NCI-H128 (cell line): ENCODE measurements at regions not wholly inside any gene's neighbourhood (a gene's known extent, or its start where the extent isn't known, plus 50 kb on each side); places are given as distances from the start of the nearest gene placed in this dataset.
"Not testable (repeated sequence)": the region's sequence is repeated elsewhere in the genome, so short reads cannot be mapped to it uniquely, and the experiment has no call there.

ENCODE experiments used
- DNase-seq: peaks from one replicate; lab custom pipeline; 2025; ENCODE audit not compliant: unreplicated experiment; lab: John Stamatoyannopoulos, UW

DNA sequence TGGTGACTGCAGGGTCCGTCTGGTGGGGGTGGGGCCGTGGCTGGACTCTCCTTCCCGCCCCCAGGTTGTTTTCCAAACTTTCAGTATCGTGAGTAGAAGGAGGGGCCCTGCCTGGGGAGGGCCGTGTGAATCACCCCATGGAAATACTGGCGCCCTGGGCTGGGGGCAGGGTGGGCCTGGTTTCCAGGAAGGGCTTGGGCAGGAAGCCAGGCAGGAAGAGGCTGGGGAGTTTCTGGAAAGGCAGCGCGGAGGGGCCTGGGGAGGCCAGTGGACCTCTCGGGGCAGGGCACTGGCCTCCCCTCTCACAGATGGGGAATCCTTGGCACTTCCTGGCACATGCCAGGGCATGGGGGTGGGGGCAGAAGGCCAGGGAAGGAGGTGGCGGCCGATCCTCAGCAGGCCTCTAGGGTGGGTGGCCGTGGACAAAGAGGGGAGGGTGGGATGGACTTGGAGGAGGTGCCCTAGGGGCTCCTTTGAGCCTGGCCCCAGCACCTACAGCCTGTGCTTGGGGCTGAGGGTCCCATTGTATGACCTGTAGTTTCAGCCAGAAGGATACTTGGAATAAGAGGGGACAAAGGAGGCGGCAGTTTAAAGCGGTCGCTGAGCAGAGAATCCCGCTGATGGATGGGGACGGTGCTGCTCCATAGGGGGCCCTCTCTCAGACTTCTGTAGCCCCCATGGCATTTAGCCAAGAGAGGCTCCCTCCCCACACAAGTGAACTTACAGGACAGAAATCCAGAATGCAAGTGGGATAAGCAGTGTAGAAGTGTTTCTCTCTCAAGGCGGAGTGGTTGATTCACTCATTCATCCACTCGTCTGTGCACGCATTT, 56.5 kb upstream of the GATA2 start:
- DNase-seq, result no peak

DNA sequence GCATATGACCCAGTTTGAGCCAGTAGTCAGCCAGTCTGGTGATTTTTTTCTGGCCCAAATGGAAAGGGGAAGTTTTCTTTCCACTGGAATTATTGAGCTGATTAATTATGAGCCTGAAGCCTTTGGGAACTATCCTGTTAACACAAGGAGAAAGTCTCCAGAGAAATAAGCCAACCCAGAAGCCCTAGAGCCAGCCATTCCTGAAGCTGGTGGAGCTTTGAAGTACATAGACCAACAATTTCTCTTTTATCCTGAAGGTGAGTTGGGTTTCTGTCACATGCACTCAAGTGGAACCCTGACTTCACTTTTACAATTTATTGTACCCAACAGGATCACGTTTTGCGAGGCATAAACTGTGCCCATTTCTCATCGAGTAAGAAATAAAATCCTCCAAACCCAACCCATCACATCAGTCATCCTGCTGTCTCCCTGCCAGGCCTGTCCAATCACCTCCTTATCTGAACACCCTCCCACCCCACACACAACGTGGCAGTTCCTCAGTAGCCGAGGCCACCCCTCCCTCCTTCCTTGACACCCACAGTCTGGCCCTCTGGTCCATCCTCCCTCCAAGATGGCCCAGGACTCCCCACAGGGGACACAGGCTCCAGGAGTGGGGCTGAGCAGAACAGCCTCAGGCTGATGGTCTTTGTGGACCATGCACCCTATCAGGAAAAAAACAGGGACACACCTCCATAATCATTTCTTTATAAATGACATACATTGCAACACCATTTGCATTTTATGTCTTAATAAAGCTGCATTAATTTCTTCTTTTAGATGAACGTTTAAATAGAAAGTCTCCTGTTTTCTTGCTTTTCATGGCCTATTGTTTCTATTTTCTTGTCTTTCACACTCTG, 55.7 kb upstream of the GATA2 start:
- no peak for DNase-seq

DNA sequence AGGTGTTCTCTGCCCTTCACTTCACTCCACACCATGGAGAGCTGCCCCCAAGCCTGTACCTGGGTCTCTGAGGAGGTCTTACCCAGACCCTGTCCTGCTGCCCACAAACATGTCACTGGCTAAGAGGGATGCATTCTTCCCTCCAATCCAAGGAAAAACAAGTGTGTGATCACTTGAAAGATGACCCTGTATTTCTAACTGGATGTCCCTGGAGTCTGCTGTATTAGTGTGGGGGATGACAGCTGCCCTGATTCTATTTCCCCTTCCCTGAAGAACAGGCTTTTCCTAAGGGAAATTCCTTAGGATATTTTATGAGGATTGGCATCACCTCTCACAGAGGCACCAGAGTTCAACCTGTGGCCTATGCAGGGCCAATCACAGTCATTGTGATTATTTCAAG, 55.0 kb upstream of the GATA2 start:
- DNase-seq, result no peak

DNA sequence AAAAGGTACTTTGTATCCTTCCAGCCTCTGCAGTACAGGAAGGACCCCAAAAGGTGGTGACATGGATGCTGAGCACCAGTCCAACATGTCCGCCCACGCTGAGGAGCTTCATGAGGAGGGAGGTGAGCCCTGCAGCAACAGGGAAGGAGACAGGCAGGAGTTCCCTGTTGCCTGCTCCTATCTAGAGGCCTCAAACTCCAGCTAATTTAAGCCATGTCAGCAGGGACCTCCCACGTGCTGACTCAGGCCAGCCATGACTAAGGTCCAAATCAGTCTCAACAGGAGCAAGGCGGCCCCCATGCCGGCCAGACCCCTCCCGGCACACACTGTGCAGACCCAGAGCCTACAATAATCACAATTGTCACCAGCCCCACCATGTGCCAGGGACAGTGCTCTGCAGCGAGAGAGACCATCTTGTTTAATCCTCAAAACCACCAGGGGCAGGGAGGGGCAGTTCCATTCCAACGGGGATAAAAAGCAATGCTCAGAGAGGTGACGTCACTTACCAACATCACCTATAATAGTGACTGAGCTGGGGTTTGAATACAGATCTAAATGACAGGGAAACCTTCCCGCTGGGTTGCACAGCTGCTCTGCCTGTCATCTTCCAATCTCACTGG, 54.5 kb upstream of the GATA2 start:
- no peak for DNase-seq

DNA sequence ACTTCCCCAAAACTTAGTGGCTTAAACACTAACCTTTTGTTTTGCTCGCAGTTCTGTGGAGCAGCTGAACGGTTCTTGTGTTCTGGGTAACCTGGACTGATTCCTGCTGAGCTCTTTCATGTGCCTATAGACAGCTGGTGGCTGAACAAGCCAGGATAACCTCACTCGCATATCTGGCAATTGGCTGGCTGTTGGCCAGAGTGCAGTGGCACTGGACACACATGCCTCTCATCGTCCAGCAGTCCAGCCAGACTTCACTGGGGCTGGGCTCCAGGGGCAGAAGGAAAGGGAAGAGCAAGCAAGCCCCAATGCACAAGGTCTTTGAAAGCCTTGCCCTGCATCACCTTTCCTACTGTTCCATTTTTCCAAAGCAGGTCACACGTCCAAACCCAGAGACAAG, 53.6 kb upstream of the GATA2 start:
- DNase-seq, result no peak

DNA sequence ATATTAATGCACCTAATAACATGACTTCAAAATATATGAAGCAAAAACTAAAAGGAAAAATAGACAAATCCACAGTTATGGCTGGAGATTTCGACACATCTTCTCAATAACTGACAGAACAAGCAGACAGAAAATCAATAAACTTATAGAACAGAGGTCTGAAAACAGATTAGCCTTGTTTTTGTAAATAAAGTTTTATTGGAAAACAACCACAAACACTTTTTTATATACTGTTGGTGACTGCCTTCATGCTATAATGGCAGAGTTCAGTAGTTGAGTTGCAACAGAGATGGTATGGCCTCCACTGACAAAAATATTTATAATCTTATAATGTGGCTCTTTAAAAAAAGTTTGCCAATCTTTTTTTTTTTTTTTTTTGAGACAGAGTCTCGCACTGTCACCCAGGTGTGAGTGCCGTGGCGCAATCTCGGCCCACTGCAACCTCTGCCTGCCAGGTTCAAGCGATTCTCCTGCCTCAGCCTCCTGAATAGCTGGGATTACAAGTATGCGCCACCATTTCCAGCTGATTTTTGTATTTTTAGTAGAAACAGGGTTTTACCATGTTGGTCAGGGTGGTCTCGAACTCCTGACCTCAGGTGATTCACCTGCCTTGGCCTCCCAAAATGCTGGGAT, 52.2 kb upstream of the GATA2 start:
- DNase-seq, result no peak

DNA sequence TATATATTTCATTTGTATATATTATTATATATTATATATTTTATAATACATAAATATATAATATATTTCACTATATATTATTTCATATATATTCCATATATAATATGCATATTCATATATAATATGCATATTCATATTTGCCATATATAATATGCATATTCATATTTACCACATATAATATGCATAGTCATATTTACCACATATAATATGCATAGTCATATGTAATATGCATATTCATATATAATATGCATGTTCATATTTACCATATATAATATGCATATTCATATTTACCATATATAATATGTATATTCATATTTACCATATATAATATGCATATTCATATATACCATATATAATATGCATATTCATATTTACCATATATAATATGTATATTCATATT, 51.2 kb upstream of the GATA2 start:
- DNase-seq, result no peak

DNA sequence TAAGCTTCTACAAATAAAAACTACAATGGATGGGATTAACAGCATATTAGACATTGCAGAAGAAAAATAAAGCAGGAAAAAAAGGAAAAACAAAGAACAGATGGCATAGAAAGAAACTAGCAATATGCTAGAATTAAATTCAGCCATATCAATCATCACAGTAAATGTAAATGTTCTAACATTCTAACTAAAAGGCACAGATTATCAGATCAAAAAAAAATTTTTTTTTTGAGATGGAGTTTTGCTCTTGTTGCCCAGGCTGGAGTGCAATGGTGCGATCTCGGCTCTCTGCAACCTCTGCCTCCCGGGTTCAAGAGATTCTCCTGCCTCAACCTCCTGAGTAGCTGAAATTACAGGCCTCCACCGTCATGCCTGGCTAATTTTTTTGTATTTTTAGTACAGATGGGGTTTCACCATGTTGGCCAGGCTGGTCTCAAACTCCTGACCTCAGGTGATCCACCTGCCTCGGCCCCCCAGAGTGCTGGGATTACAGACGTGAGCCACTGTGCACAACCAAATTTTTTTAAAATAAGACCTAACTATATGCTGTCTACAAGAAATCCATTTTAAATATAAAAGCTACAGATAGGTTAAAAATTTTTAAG, 50.7 kb upstream of the GATA2 start:
- DNase-seq, result not testable (repeated sequence)
